NCI-H82 (cell line): ENCODE measurements at regions not wholly inside any gene's neighbourhood (a gene's known extent, or its start where the extent isn't known, plus 50 kb on each side); places are given as distances from the start of the nearest gene placed in this dataset.

ENCODE experiments used
- DNase-seq: peaks from one replicate; lab custom pipeline; 2025; lab: John Stamatoyannopoulos, UW

- peak; percentile 48 for DNase-seq
These were observed 525.0 kb downstream of the ISL1 start for GRCh38 chr5:51908215-51908614.

GRCh38 chr5:51944500-51945125 lies 561.4 kb downstream of the ISL1 start:
- no peak for DNase-seq

GRCh38 chr5:51958473-51958872 lies 575.2 kb downstream of the ISL1 start:
- DNase-seq: peak; percentile 49

GRCh38 chr5:51960617-51961121 lies 577.4 kb downstream of the ISL1 start:
- DNase-seq: peak; percentile 41

- peak; percentile 52 for DNase-seq
These were observed 577.9 kb downstream of the ISL1 start for GRCh38 chr5:51961154-51961562.

- DNase-seq: no peak
These were observed 585.5 kb downstream of the ISL1 start for GRCh38 chr5:51968756-51969155.

GRCh38 chr5:51974834-51975233 lies 591.6 kb downstream of the ISL1 start:
- no peak for DNase-seq

- DNase-seq: no peak
These were observed 593.8 kb downstream of the ISL1 start for GRCh38 chr5:51977014-51977413.

- DNase-seq: no peak
These were observed 599.9 kb downstream of the ISL1 start for GRCh38 chr5:51983161-51983560.

- DNase-seq: no peak
These were observed 603.5 kb downstream of the ISL1 start for GRCh38 chr5:51986733-51987132.

GRCh38 chr5:51987239-51987638 lies 604.0 kb downstream of the ISL1 start:
- no peak for DNase-seq

- DNase-seq: peak; percentile 63
These were observed 604.5 kb downstream of the ISL1 start for GRCh38 chr5:51987669-51988209.

- peak; percentile 75 for DNase-seq
These were observed 605.4 kb downstream of the ISL1 start for GRCh38 chr5:51988634-51989033.

- no peak for DNase-seq
These were observed 607.0 kb downstream of the ISL1 start for GRCh38 chr5:51990241-51990640.

- no peak for DNase-seq
These were observed 607.5 kb downstream of the ISL1 start for GRCh38 chr5:51990661-51991180.

- no peak for DNase-seq
These were observed 608.7 kb downstream of the ISL1 start for GRCh38 chr5:51991940-51992339.

- no peak for DNase-seq
These were observed 612.6 kb downstream of the ISL1 start for GRCh38 chr5:51995773-51996306.

GRCh38 chr5:51996356-51996861 lies 613.2 kb downstream of the ISL1 start:
- no peak for DNase-seq

GRCh38 chr5:51997500-51997899 lies 614.3 kb downstream of the ISL1 start:
- no peak for DNase-seq

- peak; percentile 91 for DNase-seq
These were observed 614.7 kb downstream of the ISL1 start for GRCh38 chr5:51997949-51998348.

GRCh38 chr5:52007230-52007858 lies 624.1 kb downstream of the ISL1 start:
- peak; percentile 67 for DNase-seq

- no peak for DNase-seq
These were observed 627.2 kb downstream of the ISL1 start for GRCh38 chr5:52010454-52010853.

- no peak for DNase-seq
These were observed 630.3 kb downstream of the ISL1 start for GRCh38 chr5:52013523-52013922.
